ENCODE measurements at regions not wholly inside any gene's neighbourhood (a gene's known extent, or its start where the extent isn't known, plus 50 kb on each side); places are given as distances from the start of the nearest gene placed in this dataset.

DNA sequence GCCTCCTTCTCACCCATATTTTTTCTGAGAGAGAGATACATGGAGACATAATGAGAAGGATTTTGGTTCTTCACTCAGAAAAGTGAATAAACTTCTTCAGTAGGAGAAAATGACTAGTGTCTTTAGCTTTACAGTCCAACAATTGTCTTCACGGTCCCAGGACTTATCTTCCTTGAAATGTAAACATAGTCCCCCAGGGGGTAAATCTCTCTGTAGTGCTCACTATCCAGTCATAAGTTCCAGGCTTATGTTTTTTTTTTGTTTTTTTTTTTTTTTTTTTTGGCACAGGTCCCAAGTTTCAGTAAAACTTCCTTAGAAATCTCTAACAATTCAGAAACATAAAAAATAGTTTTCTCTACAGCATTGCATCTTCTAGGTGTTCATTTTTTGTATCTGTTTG, 890.2 kb upstream of the B3GALT2 start:
- TF ChIP-seq CTCF (IDR thresholded peaks at IDR 0.05; ENCODE audit: poor library complexity) = no peak
- TF ChIP-seq EZH2 (IDR thresholded peaks at IDR 0.05; ENCODE audit: borderline replicate concordance) = no peak
- no peak for TF ChIP-seq EZH2phosphoT487 (IDR thresholded peaks at IDR 0.05; ENCODE audit: low read depth, severe bottlenecking, unreplicated experiment)
